GM21717 (cell line): ENCODE measurements at regions not wholly inside any gene's neighbourhood (a gene's known extent, or its start where the extent isn't known, plus 50 kb on each side); places are given as distances from the start of the nearest gene placed in this dataset.

Experiments used
- ATAC-seq: cut with Tn5 transposase; IDR thresholded peaks from one replicate; pipeline ENCODE4 v1.9.1; 2021; ENCODE audit warnings: mild to moderate bottlenecking, moderate library complexity; ENCODE audit not compliant: unreplicated experiment

DNA sequence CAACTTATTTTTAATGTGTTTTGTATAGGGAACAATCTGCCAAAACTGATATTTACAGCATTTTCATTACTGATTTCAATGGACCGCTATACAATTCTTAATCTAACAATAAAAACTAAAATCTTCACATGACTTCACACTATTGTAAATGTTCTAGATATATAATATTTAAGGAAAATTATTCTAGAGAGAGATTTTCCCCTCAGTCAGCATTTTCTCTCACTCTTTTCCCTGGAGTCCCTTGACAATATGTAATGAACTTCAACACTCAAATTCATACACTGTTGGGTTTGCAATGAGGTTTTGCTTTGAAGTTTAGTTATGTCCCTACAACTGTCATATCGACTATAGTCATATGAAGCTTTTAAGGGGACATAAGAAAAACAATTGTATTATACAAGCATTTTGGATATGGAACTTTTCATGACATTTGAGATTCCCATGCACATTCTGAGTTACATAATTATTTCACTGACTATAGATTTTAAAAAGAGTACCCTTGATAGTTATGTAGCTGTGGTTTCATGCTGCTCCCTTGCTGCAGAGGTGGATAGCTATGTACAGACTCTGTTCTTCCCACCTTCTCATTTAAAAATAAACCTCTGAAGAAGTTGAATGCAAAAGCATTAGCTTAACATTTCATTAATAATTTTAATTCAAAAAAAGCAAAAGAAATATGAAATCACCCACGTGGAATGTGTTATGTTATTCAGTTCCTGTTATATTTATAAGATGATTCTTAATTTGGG is 338.5 kb downstream of the AKAIN1 start:
- ATAC-seq: no peak

DNA sequence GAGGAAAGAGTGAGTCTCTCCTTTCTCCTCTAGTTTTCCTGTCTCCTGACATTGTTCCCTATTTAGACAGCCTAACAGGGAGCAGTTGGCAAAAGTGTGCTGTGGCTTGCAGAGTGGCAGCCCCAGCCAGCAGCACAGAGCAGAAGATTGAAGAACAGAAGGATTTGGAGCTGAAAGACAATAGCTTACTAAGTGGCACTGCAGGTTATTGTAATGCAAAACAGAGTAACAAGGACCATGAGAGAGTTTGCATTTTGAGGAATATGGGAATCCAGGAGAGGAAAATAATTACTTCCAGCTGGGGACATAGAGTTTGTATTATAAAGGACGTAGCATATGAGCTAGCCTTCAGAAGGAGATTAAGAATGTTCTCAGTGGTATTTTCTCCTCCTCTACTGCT is 342.4 kb downstream of the AKAIN1 start:
- ATAC-seq: no peak

GRCh38 chr18:4851301-4851976 is 345.6 kb downstream of the AKAIN1 start:
- no peak for ATAC-seq

- ATAC-seq: no peak
These were observed 350.0 kb downstream of the AKAIN1 start for GRCh38 chr18:4847056-4847455.

- no peak for ATAC-seq
These were observed 352.7 kb downstream of the AKAIN1 start for GRCh38 chr18:4844320-4844719.

GRCh38 chr18:4843771-4844170 is 353.3 kb downstream of the AKAIN1 start:
- ATAC-seq: no peak

DNA sequence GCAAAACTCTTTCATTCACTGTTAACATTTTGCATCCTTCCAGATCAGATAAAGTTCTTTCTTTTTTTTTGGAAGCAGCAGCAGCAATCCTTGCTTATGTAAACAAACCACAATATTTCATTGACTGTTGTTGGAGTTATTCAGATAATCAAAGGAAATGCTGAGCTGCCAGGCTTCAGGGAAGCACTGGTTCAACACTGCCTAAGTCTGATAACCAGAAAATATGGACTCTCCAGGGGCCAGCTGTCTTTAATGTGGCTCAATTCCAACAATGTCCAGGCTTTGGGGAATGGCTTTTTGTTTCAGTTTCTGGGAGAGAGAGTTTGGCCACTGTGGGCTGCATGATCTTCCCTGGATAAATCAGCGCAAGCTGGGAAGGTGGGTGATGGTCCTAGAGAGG is 354.3 kb downstream of the AKAIN1 start:
- ATAC-seq: no peak

GRCh38 chr18:4842287-4842686 is 354.8 kb downstream of the AKAIN1 start:
- no peak for ATAC-seq

- ATAC-seq: no peak
These were observed 357.4 kb downstream of the AKAIN1 start for GRCh38 chr18:4839639-4840038.

DNA sequence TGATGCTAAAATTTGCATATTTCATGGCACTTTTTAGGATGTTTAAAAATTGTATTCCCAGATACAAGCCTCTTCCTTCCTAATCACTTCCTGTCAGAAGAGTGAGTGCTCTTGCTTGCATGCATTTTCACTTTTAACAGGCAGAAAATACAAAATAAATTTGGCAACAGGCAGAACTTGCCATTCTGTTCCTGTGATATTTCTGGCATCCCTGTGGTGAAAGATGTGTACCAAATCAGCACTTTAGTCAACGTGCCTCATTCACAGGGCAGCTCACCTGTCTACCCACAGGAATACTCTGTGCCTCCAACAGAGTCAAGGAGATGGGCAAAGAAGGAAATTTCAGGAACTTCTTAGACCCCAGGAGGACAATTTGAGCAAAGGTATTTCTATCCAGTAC is 360.9 kb downstream of the AKAIN1 start:
- ATAC-seq: no peak

GRCh38 chr18:4831791-4832375 is 365.2 kb downstream of the AKAIN1 start:
- ATAC-seq: no peak

DNA sequence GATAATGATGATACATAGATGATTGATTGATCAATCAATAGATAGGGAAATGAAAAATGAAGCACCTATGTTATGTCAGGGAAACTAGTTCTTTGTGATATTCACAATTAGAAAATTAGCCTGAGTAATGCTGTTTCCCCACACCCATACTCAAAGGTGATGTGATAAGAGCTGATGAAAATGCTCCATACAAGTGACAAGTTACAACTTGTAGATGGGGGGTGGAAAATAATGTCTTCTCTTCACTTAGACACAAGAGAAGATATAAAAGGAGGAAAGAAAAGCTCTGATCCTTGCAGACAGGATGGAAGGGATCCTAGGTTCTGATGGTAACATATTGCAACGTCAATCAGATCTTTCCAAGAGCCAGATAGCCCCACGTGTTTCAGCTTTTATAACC is 365.9 kb downstream of the AKAIN1 start:
- ATAC-seq: no peak

DNA sequence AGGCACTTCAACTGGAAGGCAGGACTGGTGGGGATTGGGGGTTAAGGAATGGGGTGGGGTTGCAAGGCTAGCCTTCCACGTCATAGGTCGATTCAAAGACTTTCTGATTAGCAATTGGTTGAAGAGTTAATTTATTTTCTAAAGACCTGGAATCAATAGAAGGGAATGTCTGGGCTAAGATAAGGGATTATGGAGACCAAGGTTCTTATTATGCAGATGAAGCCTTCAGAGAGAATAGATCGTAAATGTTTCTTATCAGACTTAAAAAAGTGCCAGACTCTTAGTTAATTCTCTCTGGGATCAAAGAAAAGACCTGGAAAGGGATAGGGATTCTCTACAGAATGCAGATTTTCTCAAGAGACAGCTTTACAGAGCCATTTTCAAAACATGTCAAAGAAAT is 368.0 kb upstream of the DLGAP1 start:
- no peak for ATAC-seq

GRCh38 chr18:4821801-4822200 is 366.7 kb upstream of the DLGAP1 start:
- ATAC-seq: no peak

- no peak for ATAC-seq
These were observed 362.6 kb upstream of the DLGAP1 start for GRCh38 chr18:4817665-4818064.

GRCh38 chr18:4813708-4814107 is 358.6 kb upstream of the DLGAP1 start:
- no peak for ATAC-seq

DNA sequence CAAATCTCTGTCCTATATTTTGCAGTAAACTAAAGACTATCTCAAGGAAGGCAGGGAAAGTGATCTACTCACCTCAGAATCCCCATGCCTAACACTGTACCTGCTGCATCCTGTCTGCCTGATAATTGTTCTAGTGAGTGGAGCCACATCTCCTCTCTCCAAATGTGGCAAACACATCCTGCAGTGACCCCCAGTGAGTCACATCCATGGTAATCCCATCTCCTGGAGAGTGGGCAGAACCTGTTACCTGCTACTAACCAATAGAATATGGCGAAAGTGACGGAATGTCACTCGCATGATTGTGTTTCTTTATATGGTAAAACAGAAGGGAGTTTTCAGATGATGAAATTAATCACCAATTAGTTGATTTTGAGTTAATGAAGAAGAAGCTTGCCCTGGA is 353.8 kb upstream of the DLGAP1 start:
- ATAC-seq: no peak

DNA sequence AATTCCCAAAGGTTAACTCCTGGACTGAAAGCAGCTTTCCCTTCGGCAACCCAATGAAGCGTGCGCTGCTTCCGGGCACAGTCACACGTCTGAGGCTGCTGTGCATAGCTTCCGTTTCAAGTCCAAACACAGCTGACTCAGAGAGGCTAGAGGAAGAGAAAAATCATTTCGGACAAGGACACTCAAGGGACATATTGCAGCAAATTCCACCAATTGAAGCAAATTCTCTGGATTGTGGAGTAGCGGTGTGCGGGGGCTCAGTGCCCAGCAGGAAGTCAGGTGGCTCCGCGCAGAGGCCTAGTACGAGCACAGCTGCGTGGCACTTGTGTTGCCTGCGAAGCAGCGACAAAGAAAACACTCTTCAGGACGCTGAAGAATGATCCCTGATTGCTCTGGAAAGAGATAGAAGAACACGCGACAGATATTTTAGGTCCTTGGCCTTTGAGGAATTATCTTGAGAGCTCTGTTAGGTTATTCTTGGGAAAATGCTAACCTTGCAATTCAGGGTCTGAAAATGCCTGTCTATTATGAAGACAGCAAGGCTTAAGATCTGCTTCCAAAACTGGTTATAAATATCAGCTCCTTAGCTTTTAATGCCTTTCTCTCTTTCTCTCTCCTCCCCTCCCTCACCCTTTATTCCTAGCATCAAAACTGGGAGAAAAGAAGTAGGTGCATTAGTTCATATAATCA is 352.6 kb upstream of the DLGAP1 start:
- ATAC-seq: no peak

DNA sequence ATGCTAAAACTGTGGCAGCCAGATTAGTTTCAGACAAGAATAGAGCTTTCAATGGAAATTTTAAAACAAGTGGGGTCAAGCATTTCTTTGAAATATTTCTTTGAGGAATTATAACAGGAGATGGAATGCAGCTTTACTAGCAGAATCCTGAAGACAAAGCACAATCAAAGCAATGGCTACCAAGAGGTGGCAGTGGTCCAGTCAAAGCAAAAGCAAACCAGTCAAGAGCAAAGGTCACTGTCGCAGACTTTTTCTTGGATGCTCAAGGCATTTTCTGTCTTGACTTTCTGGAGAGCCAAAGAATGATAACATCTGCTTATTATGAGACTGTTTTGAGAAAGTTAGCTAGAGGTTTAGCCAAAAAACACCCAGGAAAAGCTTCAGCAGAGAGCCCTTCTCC is 351.2 kb upstream of the DLGAP1 start:
- ATAC-seq: no peak

GRCh38 chr18:4802296-4802695 is 347.2 kb upstream of the DLGAP1 start:
- ATAC-seq: no peak

GRCh38 chr18:4801151-4801550 is 346.0 kb upstream of the DLGAP1 start:
- no peak for ATAC-seq
